HG02610 (cell line): ENCODE measurements at regions not wholly inside any gene's neighbourhood (a gene's known extent, or its start where the extent isn't known, plus 50 kb on each side); places are given as distances from the start of the nearest gene placed in this dataset.
A peak's percentile ranks its signal among the peaks of the same experiment; 100 is the strongest.

Experiments used
- ATAC-seq: cut with Tn5 transposase; IDR thresholded peaks from one replicate; pipeline ENCODE4 v1.9.1; 2021; ENCODE audit warnings: mild to moderate bottlenecking, moderate library complexity; ENCODE audit not compliant: unreplicated experiment

- ATAC-seq = peak; percentile 42
Measured at GRCh38 chr16:31700530-31701388, 172.8 kb upstream of the ZNF267 start.

GRCh38 chr16:31701734-31702133 is 171.9 kb upstream of the ZNF267 start:
- no peak for ATAC-seq

DNA sequence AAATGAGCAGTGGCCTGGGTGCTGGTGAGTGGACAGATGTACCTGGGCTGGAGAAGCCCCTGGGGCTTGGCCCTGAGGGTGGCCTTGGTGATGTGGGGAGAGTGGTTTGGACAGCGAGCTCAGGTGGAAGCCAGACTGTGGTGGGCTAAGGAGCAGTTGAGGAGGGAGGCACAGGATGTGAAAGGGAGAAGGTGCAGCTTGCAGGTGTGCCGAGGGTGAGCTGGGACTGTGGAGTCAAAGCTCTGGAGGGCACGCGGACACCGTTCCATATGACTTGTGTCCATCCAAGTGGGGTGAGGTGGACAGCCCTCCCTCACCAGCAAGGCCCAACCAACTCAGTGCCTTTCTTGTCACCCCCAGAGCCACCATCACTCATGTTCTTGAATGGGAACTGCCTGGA is 170.8 kb upstream of the ZNF267 start:
- no peak for ATAC-seq

GRCh38 chr16:31703526-31704128 is 170.0 kb upstream of the ZNF267 start:
- ATAC-seq = no peak

DNA sequence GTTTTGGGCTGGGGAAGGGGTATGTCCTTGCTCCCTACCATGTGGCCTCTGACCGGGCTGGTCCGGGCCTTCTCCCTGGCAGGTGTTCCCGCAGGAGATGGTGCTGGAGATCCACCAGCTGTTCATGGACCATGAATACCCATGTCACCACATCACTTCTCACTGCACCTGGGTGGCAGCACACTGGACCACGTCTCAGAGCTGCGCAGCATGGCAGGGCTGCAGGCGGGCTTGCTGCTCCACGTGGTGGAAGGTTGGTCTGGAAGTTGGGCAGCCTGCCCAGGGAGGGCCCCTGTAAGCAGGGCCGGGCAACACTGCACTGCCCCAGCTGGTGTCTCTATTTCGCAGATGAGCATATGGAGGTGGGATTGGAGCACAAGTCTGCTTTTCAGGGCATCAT is 169.5 kb upstream of the ZNF267 start:
- ATAC-seq = no peak

- ATAC-seq = no peak
Measured at GRCh38 chr16:31705371-31705770, 168.2 kb upstream of the ZNF267 start.

- ATAC-seq = no peak
Measured at GRCh38 chr16:31706318-31706717, 167.3 kb upstream of the ZNF267 start.

DNA sequence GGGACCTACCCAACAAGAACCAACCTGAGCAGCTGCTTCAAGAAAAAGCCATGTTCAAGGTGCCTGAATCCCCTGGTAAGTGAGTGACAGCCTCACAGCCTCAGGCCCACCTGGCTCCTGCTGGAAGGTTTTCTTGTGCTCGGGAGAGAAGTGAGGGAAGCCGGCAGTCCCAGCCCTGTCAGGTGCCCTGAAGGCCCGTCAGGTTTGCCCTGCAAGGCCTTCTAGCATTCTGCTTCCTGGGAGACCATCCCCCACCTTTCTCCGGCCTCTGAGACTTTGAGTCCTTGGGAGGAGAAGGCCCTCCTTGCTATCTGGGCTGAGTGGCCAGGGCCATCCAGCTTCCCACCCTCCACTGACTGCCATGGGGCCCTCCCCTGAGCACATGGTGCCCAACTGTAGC is 166.7 kb upstream of the ZNF267 start:
- no peak for ATAC-seq

DNA sequence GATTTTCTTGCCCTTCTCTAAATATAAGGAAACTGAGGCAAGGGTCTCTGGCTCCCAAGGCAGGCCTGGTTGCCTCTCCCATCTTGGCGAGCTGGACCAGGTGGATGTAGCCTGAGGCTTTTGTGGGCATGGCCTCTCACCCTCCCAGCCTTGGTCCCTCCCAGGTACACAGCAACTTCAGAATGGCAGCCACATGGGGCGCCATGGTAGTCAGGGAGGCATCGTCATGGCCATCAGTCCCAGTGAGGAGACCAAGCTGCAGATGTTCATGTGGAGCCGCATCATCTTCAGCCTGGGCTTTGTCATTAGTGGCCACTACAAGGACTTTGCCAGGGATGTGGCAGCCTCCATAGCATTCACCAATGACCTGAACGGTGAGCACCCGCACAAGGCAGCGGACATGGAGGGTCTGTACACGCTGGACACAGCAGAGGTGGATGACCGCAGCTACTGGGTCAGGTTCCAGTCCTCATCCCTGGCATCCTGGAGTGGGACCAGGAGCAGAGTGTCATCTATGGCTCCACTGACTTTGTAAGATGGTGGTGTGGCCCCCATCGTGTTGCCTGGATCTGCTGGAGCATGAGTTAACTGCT is 165.8 kb upstream of the ZNF267 start:
- no peak for ATAC-seq

DNA sequence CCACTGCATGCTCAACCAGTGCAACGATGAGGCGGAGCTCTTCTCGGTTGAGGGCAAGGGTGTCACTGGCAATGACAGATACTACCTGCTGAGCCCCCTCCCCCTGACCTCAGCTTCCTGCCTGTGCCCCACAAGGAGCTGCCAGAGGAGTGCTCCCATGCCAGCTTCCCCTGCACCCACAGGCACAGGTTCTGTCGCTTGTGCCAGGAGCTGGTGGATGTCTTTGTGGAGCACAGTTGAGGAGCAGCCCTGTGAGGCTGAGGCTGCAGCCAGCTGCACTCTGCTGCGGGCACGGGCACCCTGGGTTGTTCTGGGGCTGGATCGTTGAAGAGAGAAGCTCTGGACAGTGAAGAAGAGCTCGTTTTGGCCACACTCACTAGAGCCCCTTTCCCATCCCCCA is 165.3 kb upstream of the ZNF267 start:
- ATAC-seq = no peak

- ATAC-seq = no peak
Measured at GRCh38 chr16:31709181-31709580, 164.4 kb upstream of the ZNF267 start.

DNA sequence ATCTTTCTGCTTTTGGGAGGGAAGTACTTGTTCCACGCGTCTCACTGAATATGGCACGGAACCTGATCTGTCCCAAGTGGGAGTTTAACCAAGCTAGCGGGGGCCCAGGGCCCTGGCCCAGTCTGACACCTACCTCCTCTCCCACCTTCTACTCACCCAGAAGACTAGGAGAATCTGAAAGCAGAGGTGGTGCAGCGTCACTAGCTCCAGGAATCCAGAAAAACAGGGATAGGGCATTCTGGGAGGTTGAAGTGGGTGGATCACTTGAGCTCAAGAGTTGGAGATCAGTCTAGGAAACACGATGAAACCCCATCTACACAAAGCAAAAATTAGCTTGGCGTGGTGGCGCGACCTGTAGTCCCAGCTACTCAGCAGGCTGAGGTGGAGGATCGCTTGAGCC is 163.5 kb upstream of the ZNF267 start:
- ATAC-seq = no peak

DNA sequence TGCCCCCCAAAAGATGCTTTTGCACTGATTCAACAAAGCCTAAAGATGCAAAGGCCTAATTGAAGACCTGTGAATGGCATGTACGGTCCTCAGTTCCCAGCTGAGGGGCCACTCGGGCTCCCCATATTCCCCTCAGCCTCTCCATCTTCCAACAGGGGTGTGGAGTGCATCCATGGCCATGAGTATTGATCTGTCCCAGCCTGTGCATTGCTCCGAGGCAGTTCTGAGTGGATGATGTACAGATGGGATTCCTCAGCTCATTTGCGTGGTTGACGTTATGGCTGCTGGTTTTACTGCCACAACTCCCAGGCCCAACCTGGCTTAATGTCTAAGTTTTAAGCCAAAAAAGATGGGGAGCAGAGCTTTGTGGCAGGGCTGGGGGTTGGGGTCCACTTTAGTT is 162.7 kb upstream of the ZNF267 start:
- no peak for ATAC-seq

DNA sequence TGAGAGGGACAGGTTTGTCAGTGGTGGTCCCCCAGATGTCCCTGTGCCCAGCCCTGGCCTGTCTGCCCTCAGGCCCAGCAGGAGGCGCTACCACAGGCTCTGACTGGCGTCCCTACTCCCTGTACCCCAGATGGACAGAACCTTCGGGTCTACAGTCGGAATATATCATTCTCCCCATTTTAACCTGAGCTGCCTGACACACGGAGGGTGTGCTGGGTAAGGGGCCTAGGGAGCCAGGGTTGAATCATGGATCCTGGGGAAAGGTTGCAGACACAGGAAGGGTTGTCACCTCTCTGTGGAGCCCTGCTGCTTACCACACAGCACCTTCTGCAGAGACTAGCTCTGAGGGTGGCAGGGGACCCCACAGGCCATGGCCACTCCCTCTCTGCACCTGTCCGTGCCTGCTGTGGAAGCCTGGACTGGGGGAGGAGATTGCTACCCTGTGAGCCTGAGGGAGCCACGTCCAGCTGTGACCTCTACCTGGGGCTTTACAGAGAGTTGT is 162.2 kb upstream of the ZNF267 start:
- ATAC-seq = no peak

DNA sequence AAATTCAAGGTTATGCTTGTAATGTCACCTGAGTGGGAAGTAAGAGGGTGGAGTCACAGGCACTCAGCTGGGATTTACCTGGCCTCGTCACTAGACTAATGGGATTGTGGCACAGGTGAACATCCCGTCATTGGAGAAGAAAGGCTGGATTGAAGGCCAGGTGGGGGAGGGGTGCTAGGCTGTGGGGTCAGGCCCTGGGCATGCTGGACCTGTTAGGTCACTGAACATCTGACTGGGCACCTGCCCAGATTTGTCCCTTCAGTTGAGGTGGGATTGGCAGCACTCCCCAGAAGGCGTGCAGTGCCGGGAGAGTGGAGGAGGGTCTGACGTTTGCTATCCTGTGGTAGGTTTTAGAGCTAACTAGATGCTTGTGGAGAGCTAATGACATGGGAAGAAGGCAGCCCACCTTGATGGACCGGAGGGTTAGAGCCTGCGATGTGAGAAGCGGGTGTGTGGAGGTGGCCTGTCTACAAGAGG is 161.5 kb upstream of the ZNF267 start:
- no peak for ATAC-seq

GRCh38 chr16:31713071-31713944 is 160.3 kb upstream of the ZNF267 start:
- ATAC-seq = peak; percentile 84

GRCh38 chr16:31713945-31714902 is 159.4 kb upstream of the ZNF267 start:
- no peak for ATAC-seq

- ATAC-seq = peak; percentile 26
Measured at GRCh38 chr16:31714903-31715504, 158.6 kb upstream of the ZNF267 start.

DNA sequence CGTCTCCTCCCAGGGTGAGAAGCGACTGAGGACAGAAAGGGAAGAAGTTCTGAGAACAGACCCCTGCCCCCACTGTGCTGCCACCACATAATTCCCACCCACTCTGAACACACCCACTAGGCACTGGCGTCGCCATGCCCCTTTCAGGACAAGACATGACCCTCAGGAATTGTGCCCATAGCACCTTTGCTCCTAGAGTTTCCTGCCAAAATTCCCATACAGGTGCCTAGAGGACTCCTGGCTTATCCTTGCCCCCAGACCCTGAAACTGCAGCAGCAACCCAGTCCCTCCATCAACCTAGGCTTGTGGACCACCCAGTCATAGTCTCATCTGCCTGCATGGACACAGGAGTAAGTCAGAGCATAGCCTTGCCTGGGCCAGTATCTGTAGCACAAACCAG is 157.7 kb upstream of the ZNF267 start:
- no peak for ATAC-seq
